ENCODE measurements at regions not wholly inside any gene's neighbourhood (a gene's known extent, or its start where the extent isn't known, plus 50 kb on each side); places are given as distances from the start of the nearest gene placed in this dataset.
A peak's percentile ranks its signal among the peaks of the same experiment; 100 is the strongest.

GRCh38 chr2:16043627-16044026, 103.3 kb downstream of the MYCN start:
- Histone ChIP-seq H3K27me3 (ENCODE audit: insufficient read depth, low read depth, severe bottlenecking) (no peaks in the 10 kb centered on the region), H3K4me3 (ENCODE audit: low read depth, low read length) (no peak overlapping the region), H3K9me3 (ENCODE audit: severe bottlenecking) (peaks cover 10% of the 10 kb centered on the region), H3K27ac (no peak overlapping the region), H3K36me3 (no peaks in the 10 kb centered on the region)
- TF ChIP-seq, protein P1, sequence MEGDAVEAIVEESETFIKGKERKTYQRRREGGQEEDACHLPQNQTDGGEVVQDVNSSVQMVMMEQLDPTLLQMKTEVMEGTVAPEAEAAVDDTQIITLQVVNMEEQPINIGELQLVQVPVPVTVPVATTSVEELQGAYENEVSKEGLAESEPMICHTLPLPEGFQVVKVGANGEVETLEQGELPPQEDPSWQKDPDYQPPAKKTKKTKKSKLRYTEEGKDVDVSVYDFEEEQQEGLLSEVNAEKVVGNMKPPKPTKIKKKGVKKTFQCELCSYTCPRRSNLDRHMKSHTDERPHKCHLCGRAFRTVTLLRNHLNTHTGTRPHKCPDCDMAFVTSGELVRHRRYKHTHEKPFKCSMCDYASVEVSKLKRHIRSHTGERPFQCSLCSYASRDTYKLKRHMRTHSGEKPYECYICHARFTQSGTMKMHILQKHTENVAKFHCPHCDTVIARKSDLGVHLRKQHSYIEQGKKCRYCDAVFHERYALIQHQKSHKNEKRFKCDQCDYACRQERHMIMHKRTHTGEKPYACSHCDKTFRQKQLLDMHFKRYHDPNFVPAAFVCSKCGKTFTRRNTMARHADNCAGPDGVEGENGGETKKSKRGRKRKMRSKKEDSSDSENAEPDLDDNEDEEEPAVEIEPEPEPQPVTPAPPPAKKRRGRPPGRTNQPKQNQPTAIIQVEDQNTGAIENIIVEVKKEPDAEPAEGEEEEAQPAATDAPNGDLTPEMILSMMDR (IDR thresholded peaks at IDR 0.05; ENCODE audit: low read depth, low read length) = no peak
- DNase-seq = no peak

DNA sequence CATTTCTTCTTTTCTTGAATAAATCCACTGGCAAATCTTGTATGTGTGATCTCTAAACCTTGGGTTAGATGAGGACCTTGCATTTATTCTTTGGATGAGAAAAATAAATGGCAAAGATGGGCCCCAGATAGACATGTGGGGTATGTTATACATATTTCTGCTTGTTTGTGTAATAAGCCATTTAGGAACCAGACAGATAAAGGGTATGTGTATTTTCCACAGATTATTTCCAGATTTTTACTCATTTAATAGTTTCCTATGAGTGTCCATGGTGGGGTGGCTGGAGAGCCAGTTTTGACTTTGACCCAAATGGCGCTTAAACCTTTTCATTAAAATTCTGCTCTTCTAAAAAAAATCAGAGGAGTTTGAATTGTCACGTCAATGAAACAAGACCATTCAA, 102.8 kb downstream of the MYCN start:
- no peak overlapping the region for H3K27ac ChIP-seq
- no peaks in the 10 kb centered on the region for H3K36me3 ChIP-seq
- peaks cover 10% of the 10 kb centered on the region for H3K9me3 ChIP-seq (ENCODE audit: severe bottlenecking)
- H3K27me3 ChIP-seq (ENCODE audit: insufficient read depth, low read depth, severe bottlenecking) = no peaks in the 10 kb centered on the region
- TF ChIP-seq, protein P1 (IDR thresholded peaks at IDR 0.05; ENCODE audit: low read depth, low read length) = no peak
- H3K4me3 ChIP-seq (ENCODE audit: low read depth, low read length) = no peak overlapping the region
- no peak for DNase-seq

DNA sequence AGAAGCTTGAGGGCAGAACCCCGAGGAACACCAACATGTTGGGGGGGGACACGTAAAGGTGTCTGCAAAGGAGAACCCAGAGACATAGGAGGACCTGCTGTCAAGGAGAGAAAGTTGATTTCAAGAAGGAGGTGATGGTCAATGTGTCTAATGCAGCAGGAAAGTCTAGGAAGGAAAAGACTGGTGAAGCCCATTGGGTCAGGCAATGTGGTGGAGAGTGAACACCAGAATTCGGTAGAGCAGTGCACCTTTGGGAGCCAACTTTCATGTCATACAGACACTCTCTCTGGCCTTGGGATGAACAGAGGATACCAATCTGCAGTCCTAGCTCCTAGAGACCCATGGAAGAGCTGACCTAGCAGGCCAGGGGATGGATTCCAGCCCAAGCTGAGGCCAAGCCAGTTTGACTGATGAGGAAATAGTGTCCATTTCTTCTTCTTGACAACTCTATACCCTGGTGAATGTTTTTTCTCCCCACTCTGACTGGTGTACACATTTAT, 101.9 kb downstream of the MYCN start:
- H3K27me3 ChIP-seq (ENCODE audit: insufficient read depth, low read depth, severe bottlenecking) = no peaks in the 10 kb centered on the region
- H3K4me3 ChIP-seq (ENCODE audit: low read depth, low read length) = no peak overlapping the region
- DNase-seq = no peak
- H3K9me3 ChIP-seq (ENCODE audit: severe bottlenecking) = peaks cover 10% of the 10 kb centered on the region
- TF ChIP-seq, protein P1 (IDR thresholded peaks at IDR 0.05; ENCODE audit: low read depth, low read length) = no peak
- no peaks in the 10 kb centered on the region for H3K36me3 ChIP-seq
- H3K27ac ChIP-seq = no peak overlapping the region; the same call in 1 of the 2 replicates

DNA sequence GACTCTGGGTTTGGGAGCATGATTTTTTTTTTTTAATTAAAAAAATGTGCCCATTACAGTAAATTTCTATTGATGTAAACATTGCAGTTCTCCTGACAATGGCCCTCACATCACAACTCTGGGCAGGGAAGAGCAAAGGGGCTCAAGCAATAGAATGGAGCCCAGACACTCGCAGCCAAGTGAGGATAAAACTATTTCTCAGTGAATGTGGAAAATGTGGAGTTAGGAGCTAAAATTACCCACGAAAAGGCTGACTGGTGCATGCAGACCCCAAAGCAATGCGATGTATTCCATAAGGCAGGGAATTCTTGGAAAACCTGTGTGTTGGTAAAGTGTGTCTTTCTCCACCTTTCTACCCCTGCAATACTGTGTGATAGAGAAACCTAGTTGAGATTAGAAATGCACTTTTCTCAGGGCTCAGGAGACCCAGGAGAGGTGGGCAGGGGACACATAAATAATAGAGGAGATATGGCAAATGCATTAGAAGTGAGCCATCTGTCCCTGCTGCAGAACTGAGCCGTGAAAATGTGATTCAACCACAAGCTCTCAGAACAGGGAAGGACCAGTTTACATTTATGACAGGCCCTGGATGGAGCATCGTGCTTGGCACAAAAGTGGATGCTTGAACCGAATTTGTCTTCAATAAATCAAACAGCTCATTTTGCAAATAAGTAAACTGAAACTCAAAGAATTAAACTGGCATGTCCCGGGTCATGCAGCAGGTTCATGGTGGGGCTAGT, 100.1 kb downstream of the MYCN start:
- TF ChIP-seq, protein P1 (IDR thresholded peaks at IDR 0.05; ENCODE audit: low read depth, low read length) = no peak
- no peaks in the 10 kb centered on the region for H3K27me3 ChIP-seq (ENCODE audit: insufficient read depth, low read depth, severe bottlenecking)
- H3K9me3 ChIP-seq (ENCODE audit: severe bottlenecking) = no peaks in the 10 kb centered on the region
- no peak overlapping the region for H3K4me3 ChIP-seq (ENCODE audit: low read depth, low read length)
- H3K36me3 ChIP-seq = no peaks in the 10 kb centered on the region
- DNase-seq = peak; percentile 53
- H3K27ac ChIP-seq = peak overlapping the region; percentile 90

- TF ChIP-seq, protein P1 (IDR thresholded peaks at IDR 0.05; ENCODE audit: low read depth, low read length) = no peak
- no peak for DNase-seq
- Histone ChIP-seq H3K9me3 (ENCODE audit: severe bottlenecking) (no peaks in the 10 kb centered on the region), H3K4me3 (ENCODE audit: low read depth, low read length) (no peak overlapping the region), H3K27me3 (ENCODE audit: insufficient read depth, low read depth, severe bottlenecking) (no peaks in the 10 kb centered on the region), H3K36me3 (no peaks in the 10 kb centered on the region), H3K27ac (peak overlapping the region; percentile 90)
Measured at GRCh38 chr2:16039823-16040222, 99.5 kb downstream of the MYCN start.

All from WERI-Rb-1 (cell line).